IMR-90 (cell line): ENCODE measurements at regions not wholly inside any gene's neighbourhood (a gene's known extent, or its start where the extent isn't known, plus 50 kb on each side); places are given as distances from the start of the nearest gene placed in this dataset.

Source experiments
- CEBPB ChIP-seq: IDR thresholded peaks from 2 replicates; pipeline ENCODE4 v1.6.1; 2012; ENCODE audit warnings: low read depth, low read length, improper control_type of control experiment
- MAFK ChIP-seq: IDR thresholded peaks from 2 replicates; pipeline ENCODE4 v1.6.1; 2012; ENCODE audit warnings: low read depth, low read length, improper control_type of control experiment
- POLR2A ChIP-seq: IDR thresholded peaks from 2 replicates; pipeline ENCODE4 v1.6.1; 2012; ENCODE audit warnings: mild to moderate bottlenecking, low read depth, low read length
- RAD21 ChIP-seq: IDR thresholded peaks from 2 replicates; pipeline ENCODE4 v1.6.1; 2012; ENCODE audit warnings: low read length, improper control_type of control experiment
- SMC3 ChIP-seq: fragments of 150-350 bp; IDR thresholded peaks from 2 replicates; pipeline ENCODE4 v1.6.1; 2016; ENCODE audit warnings: low read depth, mild to moderate bottlenecking, antibody characterized with exemption, low read length, moderate library complexity
- TF ChIP-seq, protein P1 (sequence below): conservative IDR thresholded peaks from 2 replicates; pipeline ENCODE4 v1.5.1; 2012; ENCODE audit warnings: mild to moderate bottlenecking, low read depth, low read length, improper control_type of control experiment

- TF ChIP-seq, protein P1, sequence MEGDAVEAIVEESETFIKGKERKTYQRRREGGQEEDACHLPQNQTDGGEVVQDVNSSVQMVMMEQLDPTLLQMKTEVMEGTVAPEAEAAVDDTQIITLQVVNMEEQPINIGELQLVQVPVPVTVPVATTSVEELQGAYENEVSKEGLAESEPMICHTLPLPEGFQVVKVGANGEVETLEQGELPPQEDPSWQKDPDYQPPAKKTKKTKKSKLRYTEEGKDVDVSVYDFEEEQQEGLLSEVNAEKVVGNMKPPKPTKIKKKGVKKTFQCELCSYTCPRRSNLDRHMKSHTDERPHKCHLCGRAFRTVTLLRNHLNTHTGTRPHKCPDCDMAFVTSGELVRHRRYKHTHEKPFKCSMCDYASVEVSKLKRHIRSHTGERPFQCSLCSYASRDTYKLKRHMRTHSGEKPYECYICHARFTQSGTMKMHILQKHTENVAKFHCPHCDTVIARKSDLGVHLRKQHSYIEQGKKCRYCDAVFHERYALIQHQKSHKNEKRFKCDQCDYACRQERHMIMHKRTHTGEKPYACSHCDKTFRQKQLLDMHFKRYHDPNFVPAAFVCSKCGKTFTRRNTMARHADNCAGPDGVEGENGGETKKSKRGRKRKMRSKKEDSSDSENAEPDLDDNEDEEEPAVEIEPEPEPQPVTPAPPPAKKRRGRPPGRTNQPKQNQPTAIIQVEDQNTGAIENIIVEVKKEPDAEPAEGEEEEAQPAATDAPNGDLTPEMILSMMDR, result no peak
- TF ChIP-seq MAFK (no peak), POLR2A (no peak), SMC3 (no peak), CEBPB (no peak), RAD21 (no peak)
Observed at GRCh38 chr1:198042168-198042567, 114.6 kb upstream of the NEK7 start.
